ENCODE measurements at regions not wholly inside any gene's neighbourhood (a gene's known extent, or its start where the extent isn't known, plus 50 kb on each side); places are given as distances from the start of the nearest gene placed in this dataset.

DNA sequence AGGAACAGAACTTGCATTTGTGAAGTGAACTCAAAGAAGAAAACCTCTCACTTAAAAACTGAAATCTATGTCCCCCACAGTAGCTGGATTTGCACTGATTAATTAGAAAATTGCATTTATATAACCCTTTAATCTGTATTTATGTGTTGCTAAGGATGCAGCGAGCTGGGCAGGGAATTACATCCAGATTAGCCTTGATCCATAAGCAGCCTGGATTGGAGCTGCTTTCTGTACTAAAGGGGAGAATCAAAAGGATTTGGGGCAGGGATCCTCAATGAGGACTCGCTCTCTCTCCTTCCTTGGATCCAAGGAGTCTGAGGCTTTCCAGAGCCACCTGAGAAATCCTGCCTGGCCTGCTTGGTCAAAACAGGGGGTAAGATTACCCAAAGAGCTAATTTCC is 125.9 kb downstream of the TLE3 start:
- H3K56ac ChIP-seq (ENCODE audit: extremely low read depth, insufficient read depth, low read length) = no peak overlapping the region
- H3K9me1 ChIP-seq (ENCODE audit: insufficient read depth, low read length) = no peaks in the 10 kb centered on the region
- no peak overlapping the region for H2BK5ac ChIP-seq (ENCODE audit: low read depth, low read length, poor library complexity, severe bottlenecking)
- ChIA-PET CTCF (interaction anchor here (1.1 kb wide), 1 partner anchor 10 kb away, joined by 4 read pairs; no protein-coding TSS in a partner anchor), POLR2A (ENCODE audit: unreplicated experiment) (no interaction called here)
- DNase-seq (no peak), ATAC-seq (ENCODE audit: low read depth) (no peak)
- H2AK9ac ChIP-seq (replicated peaks; ENCODE audit: low read depth, low read length, poor library complexity) = no peak overlapping the region
- H2BK120ac ChIP-seq (ENCODE audit: low read depth, low read length) = no peak overlapping the region
- H3K4ac ChIP-seq (ENCODE audit: low read depth, low read length) = no peak overlapping the region
- H4K91ac ChIP-seq (ENCODE audit: insufficient read depth, low read depth, low read length) = no peak overlapping the region
- H3K27me3 ChIP-seq (ENCODE audit: control insufficient read depth, insufficient read depth, low read length) = peaks cover 31% of the 10 kb centered on the region
- no peak overlapping the region for H2BK20ac ChIP-seq (ENCODE audit: low read depth, low read length)
- H3K9me3 ChIP-seq (ENCODE audit: control insufficient read depth, insufficient read depth, low read length) = no peaks in the 10 kb centered on the region
- no peak overlapping the region for H3K18ac ChIP-seq (ENCODE audit: low read depth, low read length)
- H3K36me3 ChIP-seq (ENCODE audit: control insufficient read depth, insufficient read depth, low read length) = no peaks in the 10 kb centered on the region
- H2AK5ac ChIP-seq (ENCODE audit: low read depth, low read length) = no peak overlapping the region
- WGBS, 2 experiments (ENCODE audit: extremely low coverage in 2 of 2, insufficient read length in 1 of 2) = no CpG with 5 or more reads among the region's 2 CpGs
- H3K9ac ChIP-seq (ENCODE audit: low read depth, low read length) = no peak overlapping the region
- H3K27ac ChIP-seq (ENCODE audit: insufficient read depth, low read length) = no peak overlapping the region
- H3K4me3 ChIP-seq (ENCODE audit: insufficient read depth, low read depth, low read length) = no peak overlapping the region
- TF ChIP-seq RAD21 (IDR thresholded peaks at IDR 0.05; ENCODE audit: low read length) = no peak
- no peak for TF ChIP-seq MAZ (IDR thresholded peaks at IDR 0.05; ENCODE audit: borderline replicate concordance, low read depth, low read length)
- TF ChIP-seq FOS (IDR thresholded peaks at IDR 0.05; ENCODE audit: low read depth, low read length) = no peak
- TF ChIP-seq NFE2L2 (IDR thresholded peaks at IDR 0.05; ENCODE audit: low read depth, low read length) = no peak
- no peaks in the 10 kb centered on the region for H3K79me1 ChIP-seq (ENCODE audit: low read depth in 1 of 2, low read length in 2 of 2)
- in situ Hi-C loops (cut with MboI; ENCODE audit: low sequenced_read_pairs) (no loop called here), intact Hi-C loops (cut with micrococcal nuclease) (loop anchor here (10.0 kb wide), 1 partner anchor 497 kb away; no protein-coding TSS in a partner anchor), dilution Hi-C loops (cut with HindIII; ENCODE audit: low sequenced_read_pairs, unreplicated experiment) (no loop called here)
- H3K4me1 ChIP-seq (ENCODE audit: control insufficient read depth, insufficient read depth, low read length) = no peaks in the 10 kb centered on the region
- no peak overlapping the region for H3K23ac ChIP-seq (ENCODE audit: low read depth, low read length)
- H4K20me1 ChIP-seq (ENCODE audit: insufficient read depth, low read length) = no peaks in the 10 kb centered on the region
- H3K4me2 ChIP-seq (ENCODE audit: low read depth, low read length) = no peak overlapping the region
- no TSS peak for BruUV-seq (replicated peaks)
- H3K14ac ChIP-seq (replicated peaks; ENCODE audit: low read depth, low read length) = no peak overlapping the region
- H2AFZ ChIP-seq (replicated peaks; ENCODE audit: low read length, poor library complexity) = no peak overlapping the region
- H2BK15ac ChIP-seq (ENCODE audit: low read depth, low read length) = no peak overlapping the region
- no peak overlapping the region for H4K5ac ChIP-seq (ENCODE audit: low read depth, low read length)
- H4K8ac ChIP-seq (ENCODE audit: low read depth in 2 of 2, low read length in 2 of 2) = no peak overlapping the region
